ENCODE measurements at regions not wholly inside any gene's neighbourhood (a gene's known extent, or its start where the extent isn't known, plus 50 kb on each side); places are given as distances from the start of the nearest gene placed in this dataset.

GRCh38 chr17:55587608-55588139 is 76.4 kb upstream of the SMIM36 start:
- TF ChIP-seq CTCF (tag by site-specific recombination; IDR thresholded peaks at IDR 0.05) (no peak), ZFP37 (tag by site-specific recombination; IDR thresholded peaks at IDR 0.05) (no peak), ZNF19 (tag by site-specific recombination; IDR thresholded peaks at IDR 0.05; ENCODE audit: low read depth) (no peak), ZNF585B (tag by site-specific recombination; IDR thresholded peaks at IDR 0.05) (no peak), ZBTB26 (tag by site-specific recombination; optimal IDR thresholded peaks at IDR 0.05) (no peak), ZNF510 (tag by site-specific recombination; IDR thresholded peaks at IDR 0.05; ENCODE audit: insufficient replicate concordance) (no peak), ZNF704 (tag by site-specific recombination; IDR thresholded peaks at IDR 0.05) (no peak)

All from HEK293 (cell line).